ENCODE measurements at regions not wholly inside any gene's neighbourhood (a gene's known extent, or its start where the extent isn't known, plus 50 kb on each side); places are given as distances from the start of the nearest gene placed in this dataset.

- TF ChIP-seq CTCF (IDR thresholded peaks at IDR 0.05) (no peak), EZH2 (IDR thresholded peaks at IDR 0.05) (no peak)
These were observed 71.0 kb upstream of the BMP2K start for GRCh38 chr4:78704981-78705683.

Data from neural progenitor cell (in vitro differentiated cells).